ENCODE measurements at regions not wholly inside any gene's neighbourhood (a gene's known extent, or its start where the extent isn't known, plus 50 kb on each side); places are given as distances from the start of the nearest gene placed in this dataset.

- no peak for TF ChIP-seq CTCF (IDR thresholded peaks at IDR 0.05)
- TF ChIP-seq POLR2A (IDR thresholded peaks at IDR 0.05) = no peak
Measured at GRCh38 chr10:34028936-34029335, 694.5 kb upstream of the NRP1 start.
